HCT116 (cell line): ENCODE measurements at regions not wholly inside any gene's neighbourhood (a gene's known extent, or its start where the extent isn't known, plus 50 kb on each side); places are given as distances from the start of the nearest gene placed in this dataset.

Experiments
- ATAC-seq: fragments of 200-7000 bp; cut with Tn5 transposase; 2 replicates; pipeline ENCODE4 v1.9.1; 2020; ENCODE audit warnings: mild to moderate bottlenecking, moderate library complexity
- BruUV-seq: library from RNA; stranded (reverse); fragments of 400-500 nt; replicated peaks from 2 replicates; lab custom pipeline; 2021; lab: Mats Ljungman, UMichigan
- CTCF ChIA-PET: fragments of 300-600 bp; sonication (Branson Sonifier 250); formaldehyde crosslinking; loops from one replicate; lab custom pipeline; 2021; ENCODE audit warnings: antibody characterized with exemption; lab: Charles Lee
- POLR2A ChIA-PET: fragments of 300-600, 350-600 bp; sonication (Branson Sonifier 250); formaldehyde crosslinking; loops from one replicate; lab custom pipeline; 2021; ENCODE audit warnings: antibody characterized with exemption; lab: Charles Lee
- RAD21 ChIA-PET, 2 experiments: fragments of 300-600 bp; sonication (Branson Sonifier 250); formaldehyde crosslinking; loops; one replicate each; lab custom pipeline; 2023; ENCODE audit warnings: low total read pairs in 2 of 2; ENCODE audit not compliant: uncharacterized antibody in 2 of 2, unreplicated experiment in 2 of 2, low non-redundant PET in 1 of 2; lab: Charles Lee
- DNase-seq: peaks from one replicate; pipeline ENCODE4 v3.0.0-alpha.2; 2010; ENCODE audit warnings: low read depth, low spot score
- H2AFZ ChIP-seq: fragments of 200-600 bp; shearing (Covaris generic), sonication (generic); 2 replicates; pipeline ENCODE4 v1.6.1; 2017; ENCODE audit warnings: low read depth, mixed run types, mixed read lengths, antibody characterized with exemption, low read length; ENCODE audit not compliant: poor library complexity, severe bottlenecking
- H3K27ac ChIP-seq: 2 replicates; pipeline ENCODE4 v1.5.1; 2012; ENCODE audit warnings: low read depth, low read length
- H3K27me3 ChIP-seq: fragments of 200-600 bp; sonication (generic); 2 replicates; pipeline ENCODE4 v1.6.1; 2016; ENCODE audit warnings: mixed run types, low read length, mixed read lengths; ENCODE audit not compliant: insufficient read depth
- H3K36me3 ChIP-seq, 2 experiments: fragments of 200-500 bp in 1 of 2; fragments of 200-600 bp in 1 of 2; sonication (Bioruptor generic) in 1 of 2; sonication (generic) in 1 of 2; 2 replicates each; pipeline versions ENCODE4 v1.5.1 to v1.6.1; 2014 to 2016; ENCODE audit warnings: low read length in 2 of 2, inconsistent platforms in 1 of 2, mixed read lengths in 1 of 2, mixed run types in 1 of 2; ENCODE audit not compliant: insufficient read depth in 2 of 2, control insufficient read depth in 1 of 2
- H3K4me1 ChIP-seq, 2 experiments: fragments of 200-600 bp in 1 of 2; sonication (generic) in 1 of 2; 2 replicates each; pipeline versions ENCODE4 v1.5.1 to v1.6.1; 2012 to 2017; ENCODE audit warnings: low read length in 2 of 2, inconsistent platforms in 1 of 2, mild to moderate bottlenecking in 1 of 2, mixed read lengths in 1 of 2, mixed run types in 1 of 2, moderate library complexity in 1 of 2; ENCODE audit not compliant: insufficient read depth in 2 of 2, control insufficient read depth in 1 of 2
- H3K4me2 ChIP-seq: fragments of 200-600 bp; sonication (generic); 2 replicates; pipeline ENCODE4 v1.6.1; 2017; ENCODE audit warnings: mixed run types, low read length, mixed read lengths
- H3K4me3 ChIP-seq, 2 experiments: fragments of 200-600 bp in 1 of 2; sonication (generic) in 1 of 2; replicated peaks in 1 of 2; 2 replicates each; pipeline ENCODE4 v1.5.1; 2011 to 2016; ENCODE audit warnings: low read length in 2 of 2, control low read depth in 1 of 2, low read depth in 1 of 2, mild to moderate bottlenecking in 1 of 2, mixed read lengths in 1 of 2, mixed run types in 1 of 2
- H3K79me2 ChIP-seq: fragments of 200-600 bp; sonication (generic); 2 replicates; pipeline ENCODE4 v1.6.1; 2017; ENCODE audit warnings: mild to moderate bottlenecking, mixed run types, low read length, moderate library complexity, mixed read lengths; ENCODE audit not compliant: insufficient read depth
- H3K9ac ChIP-seq: fragments of 200-600 bp; sonication (generic); 2 replicates; pipeline ENCODE4 v1.6.1; 2016; ENCODE audit warnings: low read length, mixed read lengths
- H3K9me2 ChIP-seq: fragments of 200-600 bp; sonication (generic), shearing (Covaris generic); 2 replicates; pipeline ENCODE4 v1.6.1; 2017; ENCODE audit warnings: mixed run types, mild to moderate bottlenecking, moderate library complexity; ENCODE audit not compliant: insufficient read depth
- H3K9me3 ChIP-seq, 2 experiments: fragments of 200-500 bp in 1 of 2; fragments of 200-600 bp in 1 of 2; sonication (Bioruptor generic) in 1 of 2; sonication (generic) in 1 of 2; 2 replicates each; pipeline ENCODE4 v1.6.1; 2014 to 2017; ENCODE audit warnings: low read length in 2 of 2, mixed read lengths in 2 of 2, inconsistent platforms in 1 of 2, low read depth in 1 of 2, mild to moderate bottlenecking in 1 of 2, mixed run types in 1 of 2, moderate library complexity in 1 of 2; ENCODE audit not compliant: control insufficient read depth in 1 of 2, insufficient read depth in 1 of 2
- H4K20me1 ChIP-seq: fragments of 200-600 bp; sonication (generic), shearing (Covaris generic); 2 replicates; pipeline ENCODE4 v1.6.1; 2017; ENCODE audit warnings: mixed run types, mild to moderate bottlenecking, moderate library complexity; ENCODE audit not compliant: insufficient read depth
- ATF3 ChIP-seq: IDR thresholded peaks from 2 replicates; pipeline ENCODE4 v1.6.1; 2012
- EZH2 ChIP-seq: fragments of 200-600 bp; sonication (generic); IDR thresholded peaks from 2 replicates; pipeline ENCODE4 v1.6.1; 2017; ENCODE audit warnings: antibody characterized with exemption, mixed run types
- EZH2phosphoT487 ChIP-seq: fragments of 200-600 bp; IDR thresholded peaks from 2 replicates; pipeline ENCODE4 v1.6.1; 2018; ENCODE audit warnings: antibody characterized with exemption, borderline replicate concordance
- MAX ChIP-seq: IDR thresholded peaks from 2 replicates; pipeline ENCODE4 v1.6.1; 2012
- POLR2A ChIP-seq: IDR thresholded peaks from 2 replicates; pipeline ENCODE4 v1.7.0; 2011; ENCODE audit warnings: borderline replicate concordance; ENCODE audit not compliant: insufficient read depth, insufficient read length; ENCODE audit errors: extremely low read depth
- POLR2AphosphoS5 ChIP-seq: IDR thresholded peaks from 2 replicates; pipeline ENCODE4 v1.6.1; 2011; ENCODE audit warnings: mild to moderate bottlenecking, low read depth, low read length, moderate library complexity
- RAD21 ChIP-seq: IDR thresholded peaks from 2 replicates; pipeline ENCODE4 v1.6.1; 2012; ENCODE audit warnings: low read depth, mild to moderate bottlenecking
- REST ChIP-seq: IDR thresholded peaks from 2 replicates; pipeline ENCODE4 v1.6.1; 2012; ENCODE audit warnings: low read depth
- SIN3A ChIP-seq: IDR thresholded peaks from 2 replicates; pipeline ENCODE4 v1.6.1; 2012; ENCODE audit warnings: low read depth
- SP1 ChIP-seq: IDR thresholded peaks from 2 replicates; pipeline ENCODE4 v1.6.1; 2012; ENCODE audit warnings: low read depth
- YY1 ChIP-seq: IDR thresholded peaks from 2 replicates; pipeline ENCODE4 v1.6.1; 2011; ENCODE audit warnings: low read length, low read depth, moderate library complexity, mild to moderate bottlenecking; ENCODE audit not compliant: insufficient replicate concordance; ENCODE audit errors: extremely low read depth
- ZBTB33 ChIP-seq: IDR thresholded peaks from 2 replicates; pipeline ENCODE4 v1.6.1; 2011; ENCODE audit warnings: mild to moderate bottlenecking, low read length, moderate library complexity; ENCODE audit not compliant: insufficient replicate concordance; ENCODE audit errors: extremely low read depth
- ZFX ChIP-seq: fragments of 450-650 bp; IDR thresholded peaks from 2 replicates; pipeline ENCODE4 v1.6.1; 2017
- ZNF274 ChIP-seq: fragments of 200-500 bp; sonication (Bioruptor generic); IDR thresholded peaks from 2 replicates; pipeline ENCODE4 v1.6.1; 2014; ENCODE audit warnings: mild to moderate bottlenecking, low read depth, low read length, inconsistent platforms
- intact Hi-C: fragments of 100-400 bp; cut with micrococcal nuclease; formaldehyde crosslinking; loops from 2 replicates; pipeline ENCODE4 v1.10.0; 2022

GRCh38 chr6:67475700-67476099 lies 1159.4 kb upstream of the ADGRB3 start:
- no peak overlapping the region for H3K4me3 ChIP-seq
- CTCF ChIA-PET: no interaction called here
- DNase-seq (no peak), ATAC-seq (no peak)
- RAD21 ChIA-PET: no interaction called here
- no TSS peak for BruUV-seq
- H4K20me1 ChIP-seq: no peaks in the 10 kb centered on the region
- intact Hi-C loops: no loop called here
- TF ChIP-seq ZNF274 (no peak), SIN3A (no peak), YY1 (no peak), ATF3 (no peak), MAX (no peak), POLR2AphosphoS5 (no peak), ZBTB33 (no peak), EZH2phosphoT487 (no peak), SP1 (no peak), POLR2A (no peak), EZH2 (no peak), ZFX (no peak), REST (no peak), RAD21 (no peak)
- H3K9me2 ChIP-seq: no peaks in the 10 kb centered on the region
- POLR2A ChIA-PET: no interaction called here
- H3K27ac ChIP-seq: no peak overlapping the region
- H3K79me2 ChIP-seq: no peaks in the 10 kb centered on the region
- H3K9ac ChIP-seq: no peak overlapping the region
- no peaks in the 10 kb centered on the region for H3K36me3 ChIP-seq
- no peak overlapping the region for H3K4me2 ChIP-seq
- H3K9me3 ChIP-seq: peaks cover 5 to 16% of the 10 kb centered on the region in 2 experiments; a peak in 2 of 4 replicates
- H3K27me3 ChIP-seq: no peaks in the 10 kb centered on the region
- H3K4me1 ChIP-seq: no peaks in the 10 kb centered on the region
- H2AFZ ChIP-seq: no peak overlapping the region
